Right lobe of liver (tissue), 4 donors: ENCODE measurements at regions not wholly inside any gene's neighbourhood (a gene's known extent, or its start where the extent isn't known, plus 50 kb on each side); places are given as distances from the start of the nearest gene placed in this dataset.

Source experiments
- CTCF ChIP-seq, 4 donors: fragments of 200-600 bp in 3 of 4; fragments of 450-650 bp in 1 of 4; IDR thresholded peaks; one replicate each; pipeline versions ENCODE4 v1.5.1 to v1.8.0; 2016 to 2022; ENCODE audit warnings: antibody characterized with exemption in 4 of 4, mild to moderate bottlenecking in 2 of 4
- POLR2A ChIP-seq: fragments of 450-650 bp; IDR thresholded peaks from one replicate; pipeline ENCODE4 v1.6.1; 2017; ENCODE audit warnings: antibody characterized with exemption, mild to moderate bottlenecking
- donor health status: DM: no; HTN: no; CAD: no.
- donor health status: DM: no; HTN: no; CAD: no.
- donor health status: DM: no; HTN: yes; CAD: no.

GRCh38 chr5:26740182-26740581 lies 298.2 kb downstream of the CDH9 start:
- TF ChIP-seq CTCF (IDR thresholded peaks at IDR 0.05) (no peak), POLR2A (no peak)
